A673 (cell line): ENCODE measurements at regions not wholly inside any gene's neighbourhood (a gene's known extent, or its start where the extent isn't known, plus 50 kb on each side); places are given as distances from the start of the nearest gene placed in this dataset.

ENCODE experiments used
- CTCF ChIP-seq: fragments of 300-800, 200-600 bp; sonication (generic); conservative IDR thresholded peaks from 2 replicates; pipeline ENCODE4 v1.5.1; 2017; ENCODE audit warnings: low read depth, mild to moderate bottlenecking, antibody characterized with exemption, low read length, moderate library complexity, mixed read lengths
- EZH2 ChIP-seq: fragments of 200-600 bp; sonication (generic); IDR thresholded peaks from 2 replicates; pipeline ENCODE4 v1.6.1; 2017; ENCODE audit warnings: borderline replicate concordance, low read depth, mild to moderate bottlenecking, mixed read lengths, antibody characterized with exemption, low read length; ENCODE audit not compliant: poor library complexity, severe bottlenecking

- TF ChIP-seq CTCF = no peak
- TF ChIP-seq EZH2 = no peak
These were observed 89.9 kb downstream of the RFPL4B start for GRCh38 chr6:112437058-112437457.
